ENCODE measurements at regions not wholly inside any gene's neighbourhood (a gene's known extent, or its start where the extent isn't known, plus 50 kb on each side); places are given as distances from the start of the nearest gene placed in this dataset.

DNA sequence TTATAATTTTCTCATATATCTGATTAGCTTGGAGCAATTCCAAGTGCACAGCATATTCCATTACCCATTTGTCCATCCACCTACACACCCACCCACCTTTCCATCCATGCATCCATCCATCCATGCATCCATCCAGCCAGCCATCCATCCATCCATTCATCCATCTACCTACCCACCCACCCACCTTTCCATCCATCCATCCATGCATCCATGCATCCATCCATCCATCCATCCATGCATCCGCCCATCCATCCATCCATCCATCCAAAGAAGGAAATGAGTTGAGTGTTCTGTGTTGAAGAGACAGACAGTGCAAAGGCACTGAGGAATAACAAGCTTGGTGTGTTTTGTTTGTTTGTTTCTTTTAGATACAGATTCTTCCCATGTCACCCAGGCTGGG, 78.7 kb upstream of the FAM20A start:
- no peak for TF ChIP-seq POLR2A (IDR thresholded peaks at IDR 0.05; ENCODE audit: low read length)
- no peak for TF ChIP-seq GATA1 (IDR thresholded peaks at IDR 0.05; ENCODE audit: low read depth, low read length)

Data from erythroblast (primary cell).